ENCODE measurements at regions not wholly inside any gene's neighbourhood (a gene's known extent, or its start where the extent isn't known, plus 50 kb on each side); places are given as distances from the start of the nearest gene placed in this dataset.

DNA sequence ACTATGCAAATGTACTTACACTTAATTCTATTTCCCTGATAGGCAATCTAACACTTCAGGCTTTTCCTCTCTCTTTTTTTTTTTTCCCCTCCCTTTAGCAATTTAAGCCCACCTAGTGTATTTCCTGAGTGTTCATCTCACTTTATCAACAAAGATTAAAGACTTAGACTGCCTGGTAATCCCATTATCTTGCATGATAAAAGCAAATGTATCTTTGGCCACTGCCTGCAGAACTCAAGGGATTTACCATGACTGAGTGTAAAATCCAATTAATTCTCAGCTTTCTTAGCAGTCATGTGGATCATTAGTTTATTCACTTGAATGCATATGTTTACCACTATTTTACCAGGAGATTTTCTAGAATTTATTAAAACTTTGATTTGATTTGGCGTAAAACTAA, 1102.2 kb upstream of the GYPC start:
- Mint-ChIP-seq H3K4me3 (no peak overlapping the region), H3K4me1 (no peaks in the 10 kb centered on the region), H3K36me3 (no peaks in the 10 kb centered on the region), H3K27ac (no peak overlapping the region), H3K9me3 (peaks cover 2% of the 10 kb centered on the region), H3K27me3 (no peaks in the 10 kb centered on the region)
- no peak for ATAC-seq

- Mint-ChIP-seq H3K27ac (no peak overlapping the region), H3K36me3 (no peaks in the 10 kb centered on the region), H3K4me1 (no peaks in the 10 kb centered on the region), H3K9me3 (peaks cover 2% of the 10 kb centered on the region), H3K4me3 (no peak overlapping the region), H3K27me3 (no peaks in the 10 kb centered on the region)
- ATAC-seq, result no peak
Measured at GRCh38 chr2:125554956-125555355, 1101.0 kb upstream of the GYPC start.

DNA sequence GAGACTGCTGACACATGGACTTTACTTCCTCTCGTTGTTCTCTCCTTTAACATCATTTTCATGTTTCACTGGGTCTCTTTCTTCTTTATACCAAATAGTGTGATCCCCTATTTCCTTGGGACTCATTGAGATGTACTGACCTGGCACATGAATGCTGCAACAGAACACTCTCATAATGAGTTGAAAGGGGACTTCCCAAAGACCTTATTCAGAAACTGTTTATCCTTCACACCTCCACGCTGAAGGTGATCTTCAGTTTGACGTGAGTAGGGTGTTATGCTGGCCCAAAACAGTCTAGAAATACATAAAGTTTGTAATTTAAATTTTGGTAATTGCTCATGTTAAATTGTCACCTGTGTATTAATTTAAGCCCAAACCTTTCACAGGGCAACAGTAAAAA, 1096.8 kb upstream of the GYPC start:
- H3K9me3 Mint-ChIP-seq, result peaks cover 8% of the 10 kb centered on the region
- no peaks in the 10 kb centered on the region for H3K36me3 Mint-ChIP-seq
- no peak overlapping the region for H3K27ac Mint-ChIP-seq

DNA sequence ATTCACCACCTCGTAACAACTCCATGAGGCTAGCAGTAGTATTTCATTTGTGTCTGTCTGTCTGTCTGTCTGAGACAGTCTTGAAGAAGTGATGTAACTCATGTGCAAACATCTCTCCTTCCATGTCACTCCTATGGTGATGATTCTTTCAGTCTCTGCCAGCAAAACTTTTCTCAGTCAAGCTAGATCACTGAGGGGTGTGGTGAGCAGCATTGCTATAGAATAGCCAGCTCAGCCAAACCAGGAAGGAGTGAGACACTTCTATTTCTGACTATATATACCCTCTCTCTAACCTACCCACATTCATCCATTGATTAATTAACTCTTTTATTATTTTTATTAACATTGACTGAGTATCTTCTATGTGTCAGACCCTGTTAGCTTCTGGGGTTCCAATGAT, 1095.1 kb upstream of the GYPC start:
- ATAC-seq, result no peak
- Mint-ChIP-seq H3K4me3 (no peak overlapping the region), H3K27ac (no peak overlapping the region), H3K9me3 (peaks cover 8% of the 10 kb centered on the region), H3K36me3 (no peaks in the 10 kb centered on the region), H3K27me3 (no peaks in the 10 kb centered on the region), H3K4me1 (no peaks in the 10 kb centered on the region)

More for the DNA sequence above, 1096.8 kb upstream of the GYPC start:
- ATAC-seq, result no peak
- Mint-ChIP-seq H3K4me1 (no peaks in the 10 kb centered on the region), H3K27me3 (no peaks in the 10 kb centered on the region), H3K4me3 (no peak overlapping the region)

GRCh38 chr2:125561302-125561701, 1094.7 kb upstream of the GYPC start:
- Mint-ChIP-seq H3K27ac (no peak overlapping the region), H3K27me3 (no peaks in the 10 kb centered on the region), H3K4me3 (no peak overlapping the region), H3K36me3 (no peaks in the 10 kb centered on the region), H3K4me1 (no peaks in the 10 kb centered on the region), H3K9me3 (peaks cover 9% of the 10 kb centered on the region)
- no peak for ATAC-seq

GRCh38 chr2:125562924-125563323, 1093.0 kb upstream of the GYPC start:
- no peaks in the 10 kb centered on the region for H3K36me3 Mint-ChIP-seq
- peaks cover 11% of the 10 kb centered on the region for H3K9me3 Mint-ChIP-seq
- H3K4me1 Mint-ChIP-seq, result no peaks in the 10 kb centered on the region
- ATAC-seq, result no peak
- no peaks in the 10 kb centered on the region for H3K27me3 Mint-ChIP-seq
- H3K4me3 Mint-ChIP-seq, result no peak overlapping the region
- no peak overlapping the region for H3K27ac Mint-ChIP-seq

GRCh38 chr2:125564471-125564870, 1091.5 kb upstream of the GYPC start:
- Mint-ChIP-seq H3K9me3 (peaks cover 13% of the 10 kb centered on the region), H3K27ac (no peak overlapping the region), H3K27me3 (no peaks in the 10 kb centered on the region), H3K4me3 (no peak overlapping the region), H3K36me3 (no peaks in the 10 kb centered on the region), H3K4me1 (no peaks in the 10 kb centered on the region)
- ATAC-seq, result no peak

DNA sequence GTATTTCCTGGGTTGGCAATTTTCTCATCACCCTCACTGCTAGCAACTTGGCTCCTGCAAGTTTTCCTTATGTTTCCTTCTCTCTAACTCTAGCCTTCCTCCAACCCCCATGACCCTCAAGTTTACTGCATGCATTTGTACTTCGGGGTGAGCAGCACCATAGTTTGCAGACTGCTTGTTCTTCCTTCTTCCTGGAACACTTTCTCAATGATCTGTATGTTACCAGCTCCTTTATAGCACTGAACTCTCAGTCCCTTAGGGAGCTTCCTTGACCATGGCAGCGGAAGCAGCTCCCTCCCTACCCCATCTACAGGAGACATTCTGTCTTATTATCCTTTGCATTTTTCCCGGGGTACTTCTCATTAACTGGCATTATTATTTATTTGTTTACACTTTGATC, 1089.5 kb upstream of the GYPC start:
- H3K27me3 Mint-ChIP-seq, result no peaks in the 10 kb centered on the region
- no peak overlapping the region for H3K27ac Mint-ChIP-seq
- no peaks in the 10 kb centered on the region for H3K4me1 Mint-ChIP-seq
- no peaks in the 10 kb centered on the region for H3K36me3 Mint-ChIP-seq
- no peak overlapping the region for H3K4me3 Mint-ChIP-seq
- peaks cover 11% of the 10 kb centered on the region for H3K9me3 Mint-ChIP-seq
- ATAC-seq, result no peak

GRCh38 chr2:125567100-125567499, 1088.9 kb upstream of the GYPC start:
- Mint-ChIP-seq H3K4me3 (no peak overlapping the region), H3K36me3 (no peaks in the 10 kb centered on the region), H3K27ac (no peak overlapping the region), H3K9me3 (peaks cover 6% of the 10 kb centered on the region), H3K4me1 (no peaks in the 10 kb centered on the region), H3K27me3 (no peaks in the 10 kb centered on the region)
- no peak for ATAC-seq

GRCh38 chr2:125572660-125573059, 1083.3 kb upstream of the GYPC start:
- Mint-ChIP-seq H3K9me3 (peaks cover 7% of the 10 kb centered on the region), H3K27ac (no peak overlapping the region), H3K36me3 (no peaks in the 10 kb centered on the region), H3K27me3 (no peaks in the 10 kb centered on the region), H3K4me3 (no peak overlapping the region), H3K4me1 (no peaks in the 10 kb centered on the region)
- ATAC-seq, result no peak

DNA sequence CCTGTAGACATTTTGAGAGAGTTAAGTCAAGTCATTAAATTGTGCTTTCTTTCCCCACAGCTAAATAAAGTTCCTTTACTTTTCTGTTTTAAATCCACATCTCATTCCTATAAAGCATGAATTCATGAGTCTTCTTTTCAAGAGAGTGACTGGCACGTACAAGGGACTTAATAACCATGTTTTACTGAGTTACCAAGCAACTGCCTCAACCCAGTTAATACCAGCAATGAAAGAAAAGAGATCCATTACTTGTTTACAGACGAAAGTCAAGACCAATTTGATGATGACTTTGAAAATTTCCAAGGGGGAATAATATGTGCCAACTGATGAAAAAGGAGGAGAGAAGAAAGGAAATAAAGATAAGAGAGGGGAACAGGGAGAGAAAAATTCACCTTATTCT, 1082.5 kb upstream of the GYPC start:
- no peak overlapping the region for H3K4me3 Mint-ChIP-seq
- H3K9me3 Mint-ChIP-seq, result peaks cover 7% of the 10 kb centered on the region
- no peak for ATAC-seq
- no peaks in the 10 kb centered on the region for H3K27me3 Mint-ChIP-seq
- H3K36me3 Mint-ChIP-seq, result no peaks in the 10 kb centered on the region
- H3K27ac Mint-ChIP-seq, result no peak overlapping the region
- H3K4me1 Mint-ChIP-seq, result no peaks in the 10 kb centered on the region

GRCh38 chr2:125576558-125576957, 1079.4 kb upstream of the GYPC start:
- Mint-ChIP-seq H3K9me3 (peaks cover 4% of the 10 kb centered on the region), H3K27me3 (no peaks in the 10 kb centered on the region), H3K4me1 (no peaks in the 10 kb centered on the region), H3K36me3 (no peaks in the 10 kb centered on the region), H3K4me3 (no peak overlapping the region), H3K27ac (no peak overlapping the region)
- ATAC-seq, result no peak

DNA sequence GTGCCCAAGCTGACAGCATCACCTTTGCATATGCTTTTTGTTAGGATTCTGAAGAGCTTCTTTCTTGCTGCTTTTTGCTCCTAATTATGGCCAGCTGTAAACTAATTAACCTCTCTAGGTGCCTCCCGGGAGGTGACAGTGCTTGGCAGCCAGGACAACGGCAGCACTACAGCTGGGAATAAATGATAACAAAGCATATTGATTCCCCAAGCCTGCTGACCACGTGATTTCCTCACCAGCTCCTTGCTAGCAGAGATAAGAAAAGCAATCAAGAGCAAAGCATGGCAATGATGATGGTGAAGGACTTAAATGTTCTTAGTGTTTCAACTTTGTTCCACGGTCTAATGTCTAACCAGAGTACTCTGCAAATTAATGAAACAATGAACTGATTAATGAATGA, 1074.4 kb upstream of the GYPC start:
- Mint-ChIP-seq H3K27me3 (no peaks in the 10 kb centered on the region), H3K4me1 (no peaks in the 10 kb centered on the region), H3K27ac (no peak overlapping the region), H3K36me3 (no peaks in the 10 kb centered on the region), H3K4me3 (no peak overlapping the region), H3K9me3 (no peaks in the 10 kb centered on the region)
- ATAC-seq, result no peak

GRCh38 chr2:125582516-125582915, 1073.4 kb upstream of the GYPC start:
- H3K27ac Mint-ChIP-seq, result no peak overlapping the region
- no peaks in the 10 kb centered on the region for H3K4me1 Mint-ChIP-seq
- H3K27me3 Mint-ChIP-seq, result no peaks in the 10 kb centered on the region
- ATAC-seq, result no peak
- no peak overlapping the region for H3K4me3 Mint-ChIP-seq
- H3K36me3 Mint-ChIP-seq, result no peaks in the 10 kb centered on the region
- no peaks in the 10 kb centered on the region for H3K9me3 Mint-ChIP-seq

DNA sequence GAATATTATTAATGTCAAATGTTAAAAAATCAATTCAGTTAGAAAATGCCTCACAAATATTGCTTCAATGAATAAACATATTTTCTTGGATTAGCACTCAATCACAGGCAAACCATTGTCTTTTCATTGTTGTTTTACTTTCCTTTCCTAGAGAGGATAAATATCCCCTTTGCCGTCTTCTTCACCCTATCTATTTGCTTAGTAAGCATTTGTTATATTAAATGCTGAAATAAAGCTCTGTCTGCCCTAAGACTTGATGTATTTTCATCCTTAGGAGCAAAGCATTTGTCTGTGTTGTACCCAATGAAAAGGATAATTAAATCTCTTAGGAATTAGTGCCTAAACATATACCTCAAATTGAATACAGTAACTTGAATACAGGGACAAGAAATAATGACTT, 1071.2 kb upstream of the GYPC start:
- Mint-ChIP-seq H3K36me3 (no peaks in the 10 kb centered on the region), H3K27ac (no peak overlapping the region), H3K9me3 (no peaks in the 10 kb centered on the region), H3K27me3 (no peaks in the 10 kb centered on the region), H3K4me1 (no peaks in the 10 kb centered on the region), H3K4me3 (no peak overlapping the region)
- no peak for ATAC-seq

GRCh38 chr2:125588780-125589179, 1067.2 kb upstream of the GYPC start:
- no peaks in the 10 kb centered on the region for H3K27me3 Mint-ChIP-seq
- ATAC-seq, result no peak
- no peaks in the 10 kb centered on the region for H3K4me1 Mint-ChIP-seq
- H3K36me3 Mint-ChIP-seq, result no peaks in the 10 kb centered on the region
- H3K9me3 Mint-ChIP-seq, result peaks cover 11% of the 10 kb centered on the region
- no peak overlapping the region for H3K4me3 Mint-ChIP-seq
- H3K27ac Mint-ChIP-seq, result no peak overlapping the region

GRCh38 chr2:125591954-125592353, 1064.0 kb upstream of the GYPC start:
- H3K27me3 Mint-ChIP-seq, result no peaks in the 10 kb centered on the region
- ATAC-seq, result no peak
- peaks cover 11% of the 10 kb centered on the region for H3K9me3 Mint-ChIP-seq
- H3K27ac Mint-ChIP-seq, result no peak overlapping the region
- H3K36me3 Mint-ChIP-seq, result no peaks in the 10 kb centered on the region
- no peaks in the 10 kb centered on the region for H3K4me1 Mint-ChIP-seq
- no peak overlapping the region for H3K4me3 Mint-ChIP-seq
